Activated CD4-positive, alpha-beta T cell treated with anti-CD3 and anti-CD28 coated beads, Interleukin-2, amount 50 U/mL, for 16 hours (primary cell): ENCODE measurements at regions not wholly inside any gene's neighbourhood (a gene's known extent, or its start where the extent isn't known, plus 50 kb on each side); places are given as distances from the start of the nearest gene placed in this dataset.
"Not testable (repeated sequence)": the region's sequence is repeated elsewhere in the genome, so short reads cannot be mapped to it uniquely, and the experiment has no call there.

Experiments used
- DNase-seq: peaks from one replicate; pipeline ENCODE4 v3.0.0-alpha.2; 2020

- no peak for DNase-seq
Measured at GRCh38 chr4:14902342-14902741, 99.9 kb upstream of the CPEB2 start.

GRCh38 chr4:14903321-14903720 lies 99.0 kb upstream of the CPEB2 start:
- DNase-seq = no peak

- no peak for DNase-seq
Measured at GRCh38 chr4:14906805-14907204, 95.5 kb upstream of the CPEB2 start.

- DNase-seq = no peak
Measured at GRCh38 chr4:14908635-14909034, 93.6 kb upstream of the CPEB2 start.

- no peak for DNase-seq
Measured at GRCh38 chr4:14910411-14910810, 91.9 kb upstream of the CPEB2 start.

- DNase-seq = no peak
Measured at GRCh38 chr4:14912426-14912825, 89.9 kb upstream of the CPEB2 start.

GRCh38 chr4:14915018-14915417 lies 87.3 kb upstream of the CPEB2 start:
- DNase-seq = no peak

GRCh38 chr4:14916554-14917297 lies 85.6 kb upstream of the CPEB2 start:
- DNase-seq = no peak

- no peak for DNase-seq
Measured at GRCh38 chr4:14917298-14917633, 85.0 kb upstream of the CPEB2 start.

- DNase-seq = no peak
Measured at GRCh38 chr4:14918336-14918735, 83.9 kb upstream of the CPEB2 start.

- DNase-seq = no peak
Measured at GRCh38 chr4:14919785-14920184, 82.5 kb upstream of the CPEB2 start.

GRCh38 chr4:14920237-14920636 lies 82.0 kb upstream of the CPEB2 start:
- DNase-seq = no peak

GRCh38 chr4:14920759-14921320 lies 81.4 kb upstream of the CPEB2 start:
- no peak for DNase-seq

GRCh38 chr4:14921781-14922180 lies 80.5 kb upstream of the CPEB2 start:
- not testable (repeated sequence) for DNase-seq

- no peak for DNase-seq
Measured at GRCh38 chr4:14924076-14924811, 78.0 kb upstream of the CPEB2 start.

GRCh38 chr4:14924812-14925344 lies 77.4 kb upstream of the CPEB2 start:
- DNase-seq = no peak

GRCh38 chr4:14925471-14925870 lies 76.8 kb upstream of the CPEB2 start:
- no peak for DNase-seq

GRCh38 chr4:14926368-14926767 lies 75.9 kb upstream of the CPEB2 start:
- no peak for DNase-seq

GRCh38 chr4:14928035-14928434 lies 74.2 kb upstream of the CPEB2 start:
- DNase-seq = no peak

- no peak for DNase-seq
Measured at GRCh38 chr4:14929669-14930068, 72.6 kb upstream of the CPEB2 start.

- no peak for DNase-seq
Measured at GRCh38 chr4:14934704-14935390, 67.4 kb upstream of the CPEB2 start.

- no peak for DNase-seq
Measured at GRCh38 chr4:14943749-14944148, 58.5 kb upstream of the CPEB2 start.

- DNase-seq = no peak
Measured at GRCh38 chr4:14952352-14952751, 49.9 kb upstream of the CPEB2 start.
